ENCODE measurements at regions not wholly inside any gene's neighbourhood (a gene's known extent, or its start where the extent isn't known, plus 50 kb on each side); places are given as distances from the start of the nearest gene placed in this dataset.

DNA sequence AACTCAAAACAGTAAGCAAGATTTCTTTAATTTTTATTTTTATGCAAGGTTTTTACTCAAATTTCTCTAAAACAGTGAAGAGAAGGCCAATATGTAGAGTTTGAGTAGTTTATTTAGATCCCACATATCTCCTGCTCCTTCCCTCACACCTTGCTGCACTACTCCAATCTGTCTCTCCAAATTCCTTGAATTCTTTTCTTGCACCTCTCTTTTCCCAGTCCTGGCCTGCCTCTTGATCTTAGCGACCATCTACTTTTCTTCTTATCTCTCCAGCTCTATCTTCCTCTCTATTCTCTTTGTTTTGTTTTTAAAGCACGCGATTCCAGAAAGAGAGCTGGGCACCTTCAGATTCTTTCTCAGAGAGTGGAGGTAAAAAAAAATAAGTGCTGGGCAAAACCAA is 86.7 kb upstream of the KCNQ5 start:
- no peak overlapping the region for H3K14ac ChIP-seq (ENCODE audit: low read length)
- no peak overlapping the region for H4K8ac ChIP-seq (ENCODE audit: low read depth, low read length)
- no peak overlapping the region for H3K4ac ChIP-seq (ENCODE audit: low read length)
- H3K27ac ChIP-seq (replicated peaks; ENCODE audit: low read length): no peak overlapping the region
- H3K27me3 ChIP-seq (ENCODE audit: control insufficient read depth in 3 of 3, insufficient read depth in 3 of 3, low read depth in 1 of 3, low read length in 3 of 3): no peaks in the 10 kb centered on the region
- no peaks in the 10 kb centered on the region for H3K4me1 ChIP-seq (ENCODE audit: control insufficient read depth in 2 of 2, insufficient read depth in 1 of 2, low read depth in 1 of 2, low read length in 2 of 2)
- H3K79me1 ChIP-seq (ENCODE audit: low read depth, low read length): no peaks in the 10 kb centered on the region
- no peak overlapping the region for H2BK15ac ChIP-seq (ENCODE audit: low read length)
- H3K36me3 ChIP-seq (replicated peaks in 1 of 2; ENCODE audit: control insufficient read depth in 2 of 2, insufficient read depth in 2 of 2, low read length in 2 of 2): no peaks in the 10 kb centered on the region
- H3K9me3 ChIP-seq (replicated peaks in 1 of 2; ENCODE audit: control insufficient read depth in 2 of 2, insufficient read depth in 1 of 2, low read depth in 1 of 2, low read length in 2 of 2): peaks cover 0 to 2% of the 10 kb centered on the region in 2 donors
- no peak overlapping the region for H4K91ac ChIP-seq (ENCODE audit: low read depth, low read length, poor library complexity)
- H2BK5ac ChIP-seq (ENCODE audit: low read length): no peak overlapping the region
- no peak overlapping the region for H2BK120ac ChIP-seq (ENCODE audit: low read depth, low read length)
- no peak overlapping the region for H3K4me3 ChIP-seq (ENCODE audit: low read length in 2 of 2)
- H3K4me2 ChIP-seq (ENCODE audit: insufficient read depth, low read length, poor library complexity, severe bottlenecking): no peak overlapping the region
- no peak overlapping the region for H2AK5ac ChIP-seq (ENCODE audit: low read depth, low read length)
- no peak overlapping the region for H2BK12ac ChIP-seq (ENCODE audit: low read length)
- DNase-seq (ENCODE audit: low spot score): no peak
- no peak overlapping the region for H3K18ac ChIP-seq (ENCODE audit: low read length)
- no peak overlapping the region for H2AFZ ChIP-seq (ENCODE audit: low read length)
- no peak overlapping the region for H3K9ac ChIP-seq (ENCODE audit: low read depth, low read length, poor library complexity)
- no peak overlapping the region for H3K23ac ChIP-seq (ENCODE audit: low read depth, low read length, poor library complexity)
- WGBS, 2 donors (ENCODE audit: extremely low coverage in 2 of 2, insufficient read length in 2 of 2, insufficient replicate concordance in 1 of 2): no CpG with 5 or more reads among the region's 3 CpGs

DNA sequence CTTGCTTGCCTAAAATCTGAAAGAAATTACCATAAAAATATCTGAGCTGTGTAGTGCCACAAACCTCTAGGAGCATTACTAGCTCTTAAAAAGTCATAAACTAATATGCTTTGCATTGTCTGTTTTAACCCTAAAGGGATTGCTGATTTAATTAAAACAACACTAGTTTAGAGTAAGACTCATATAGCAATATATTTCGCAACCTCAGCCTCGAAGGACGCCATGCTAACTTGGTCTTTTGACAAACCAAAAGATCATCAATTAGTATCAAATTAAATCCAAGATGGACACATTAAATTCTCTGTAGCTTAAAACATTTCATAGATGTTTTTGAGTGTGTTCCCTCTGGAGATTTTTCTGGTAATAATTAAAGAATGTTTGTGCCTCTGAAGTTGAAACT is 74.8 kb upstream of the KCNQ5 start:
- H2BK120ac ChIP-seq (ENCODE audit: low read depth, low read length): no peak overlapping the region
- H2AK5ac ChIP-seq (ENCODE audit: low read depth, low read length): no peak overlapping the region
- no peaks in the 10 kb centered on the region for H3K36me3 ChIP-seq (replicated peaks in 1 of 2; ENCODE audit: control insufficient read depth in 2 of 2, insufficient read depth in 2 of 2, low read length in 2 of 2)
- no peaks in the 10 kb centered on the region for H3K27me3 ChIP-seq (ENCODE audit: control insufficient read depth in 3 of 3, insufficient read depth in 3 of 3, low read depth in 1 of 3, low read length in 3 of 3)
- no peak overlapping the region for H3K18ac ChIP-seq (ENCODE audit: low read length)
- no peak overlapping the region for H4K91ac ChIP-seq (ENCODE audit: low read depth, low read length, poor library complexity)
- no peak overlapping the region for H3K27ac ChIP-seq (replicated peaks; ENCODE audit: low read length)
- H2AFZ ChIP-seq (ENCODE audit: low read length): no peak overlapping the region
- no peak overlapping the region for H3K4me3 ChIP-seq (ENCODE audit: low read length in 2 of 2)
- WGBS, 2 donors (ENCODE audit: extremely low coverage in 2 of 2, insufficient read length in 2 of 2, insufficient replicate concordance in 1 of 2): no CpG with 5 or more reads among the region's 3 CpGs
- H3K4me1 ChIP-seq (ENCODE audit: control insufficient read depth in 2 of 2, insufficient read depth in 1 of 2, low read depth in 1 of 2, low read length in 2 of 2): peaks cover 0 to 1% of the 10 kb centered on the region in 2 donors
- H2BK5ac ChIP-seq (ENCODE audit: low read length): no peak overlapping the region
- no peak overlapping the region for H2BK12ac ChIP-seq (ENCODE audit: low read length)
- H2BK15ac ChIP-seq (ENCODE audit: low read length): no peak overlapping the region
- H3K4ac ChIP-seq (ENCODE audit: low read length): no peak overlapping the region
- no peak for DNase-seq (ENCODE audit: low spot score)
- H3K79me1 ChIP-seq (ENCODE audit: low read depth, low read length): no peaks in the 10 kb centered on the region
- no peak overlapping the region for H3K4me2 ChIP-seq (ENCODE audit: insufficient read depth, low read length, poor library complexity, severe bottlenecking)
- no peak overlapping the region for H3K14ac ChIP-seq (ENCODE audit: low read length)
- peaks cover 0 to 4% of the 10 kb centered on the region in 2 donors for H3K9me3 ChIP-seq (replicated peaks in 1 of 2; ENCODE audit: control insufficient read depth in 2 of 2, insufficient read depth in 1 of 2, low read depth in 1 of 2, low read length in 2 of 2)
- H4K8ac ChIP-seq (ENCODE audit: low read depth, low read length): no peak overlapping the region
- no peak overlapping the region for H3K23ac ChIP-seq (ENCODE audit: low read depth, low read length, poor library complexity)
- H3K9ac ChIP-seq (ENCODE audit: low read depth, low read length, poor library complexity): no peak overlapping the region

DNA sequence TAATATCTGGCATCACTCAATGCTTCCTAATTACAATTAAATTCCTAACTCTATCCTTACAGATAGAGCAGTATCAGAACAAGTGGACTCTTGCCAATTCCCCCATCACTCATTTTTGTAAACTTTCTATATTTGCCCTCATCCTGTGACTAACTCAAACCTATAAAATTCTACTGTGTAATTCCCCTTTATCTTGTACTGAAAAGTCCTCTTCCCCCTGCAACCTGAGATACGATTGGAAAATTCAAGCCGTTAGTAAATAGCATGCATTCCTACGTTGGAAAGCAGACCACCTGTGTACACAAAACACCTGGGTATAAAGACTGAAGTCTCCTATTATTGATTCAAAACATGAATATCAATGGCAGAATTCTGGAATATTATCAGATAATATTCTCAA is 70.4 kb upstream of the KCNQ5 start:
- no peaks in the 10 kb centered on the region for H3K27me3 ChIP-seq (ENCODE audit: control insufficient read depth in 3 of 3, insufficient read depth in 3 of 3, low read depth in 1 of 3, low read length in 3 of 3)
- H2BK12ac ChIP-seq (ENCODE audit: low read length): no peak overlapping the region
- no peak overlapping the region for H3K4me2 ChIP-seq (ENCODE audit: insufficient read depth, low read length, poor library complexity, severe bottlenecking)
- H4K8ac ChIP-seq (ENCODE audit: low read depth, low read length): no peak overlapping the region
- no peak overlapping the region for H3K4ac ChIP-seq (ENCODE audit: low read length)
- no peak overlapping the region for H4K91ac ChIP-seq (ENCODE audit: low read depth, low read length, poor library complexity)
- H2AFZ ChIP-seq (ENCODE audit: low read length): no peak overlapping the region
- no peak overlapping the region for H2BK15ac ChIP-seq (ENCODE audit: low read length)
- no peak overlapping the region for H3K9ac ChIP-seq (ENCODE audit: low read depth, low read length, poor library complexity)
- H3K23ac ChIP-seq (ENCODE audit: low read depth, low read length, poor library complexity): no peak overlapping the region
- H3K4me1 ChIP-seq (ENCODE audit: control insufficient read depth in 2 of 2, insufficient read depth in 1 of 2, low read depth in 1 of 2, low read length in 2 of 2): peaks cover 2 to 30% of the 10 kb centered on the region in 2 donors
- H3K18ac ChIP-seq (ENCODE audit: low read length): no peak overlapping the region
- no peak overlapping the region for H3K27ac ChIP-seq (replicated peaks; ENCODE audit: low read length)
- H2BK5ac ChIP-seq (ENCODE audit: low read length): no peak overlapping the region
- H3K9me3 ChIP-seq (replicated peaks in 1 of 2; ENCODE audit: control insufficient read depth in 2 of 2, insufficient read depth in 1 of 2, low read depth in 1 of 2, low read length in 2 of 2): no peaks in the 10 kb centered on the region
- no peak overlapping the region for H3K14ac ChIP-seq (ENCODE audit: low read length)
- no peaks in the 10 kb centered on the region for H3K36me3 ChIP-seq (replicated peaks in 1 of 2; ENCODE audit: control insufficient read depth in 2 of 2, insufficient read depth in 2 of 2, low read length in 2 of 2)
- no CpG with 5 or more reads among the region's 3 CpGs for WGBS, 2 donors (ENCODE audit: extremely low coverage in 2 of 2, insufficient read length in 2 of 2, insufficient replicate concordance in 1 of 2)
- H3K79me1 ChIP-seq (ENCODE audit: low read depth, low read length): no peaks in the 10 kb centered on the region
- no peak for DNase-seq (ENCODE audit: low spot score)
- no peak overlapping the region for H3K4me3 ChIP-seq (ENCODE audit: low read length in 2 of 2)
- H2AK5ac ChIP-seq (ENCODE audit: low read depth, low read length): no peak overlapping the region
- H2BK120ac ChIP-seq (ENCODE audit: low read depth, low read length): no peak overlapping the region

DNA sequence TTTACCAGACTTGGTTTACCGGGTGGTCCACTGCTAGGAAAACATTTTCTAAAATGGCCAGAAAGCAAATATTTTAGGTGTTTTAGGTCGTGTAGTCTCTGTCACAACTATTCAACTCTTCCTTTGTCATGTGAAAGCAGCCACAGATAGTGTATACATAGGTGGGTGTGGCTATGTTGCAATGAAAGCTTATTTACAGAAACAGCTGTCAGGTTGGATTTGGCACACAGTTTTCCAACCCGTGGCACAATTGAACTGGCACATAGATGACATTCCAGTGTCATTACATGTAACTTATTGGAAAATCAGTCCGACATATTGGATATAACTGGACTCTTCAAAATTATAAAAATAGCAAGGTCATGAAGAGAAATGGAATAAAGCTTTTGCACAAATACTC is 68.9 kb upstream of the KCNQ5 start:
- Histone ChIP-seq H3K23ac (ENCODE audit: low read depth, low read length, poor library complexity) (no peak overlapping the region), H3K4me2 (ENCODE audit: insufficient read depth, low read length, poor library complexity, severe bottlenecking) (no peak overlapping the region), H3K14ac (ENCODE audit: low read length) (no peak overlapping the region), H3K9ac (ENCODE audit: low read depth, low read length, poor library complexity) (no peak overlapping the region), H3K79me1 (ENCODE audit: low read depth, low read length) (no peaks in the 10 kb centered on the region), H2BK5ac (ENCODE audit: low read length) (no peak overlapping the region), H4K8ac (ENCODE audit: low read depth, low read length) (no peak overlapping the region), H2BK120ac (ENCODE audit: low read depth, low read length) (no peak overlapping the region), H3K4me1 (ENCODE audit: control insufficient read depth in 2 of 2, insufficient read depth in 1 of 2, low read depth in 1 of 2, low read length in 2 of 2) (peaks cover 2 to 30% of the 10 kb centered on the region in 2 donors), H2BK15ac (ENCODE audit: low read length) (no peak overlapping the region), H3K36me3 (replicated peaks in 1 of 2; ENCODE audit: control insufficient read depth in 2 of 2, insufficient read depth in 2 of 2, low read length in 2 of 2) (no peaks in the 10 kb centered on the region), H3K27me3 (ENCODE audit: control insufficient read depth in 3 of 3, insufficient read depth in 3 of 3, low read depth in 1 of 3, low read length in 3 of 3) (no peaks in the 10 kb centered on the region), H3K4ac (ENCODE audit: low read length) (no peak overlapping the region), H2BK12ac (ENCODE audit: low read length) (no peak overlapping the region), H3K9me3 (replicated peaks in 1 of 2; ENCODE audit: control insufficient read depth in 2 of 2, insufficient read depth in 1 of 2, low read depth in 1 of 2, low read length in 2 of 2) (no peaks in the 10 kb centered on the region), H3K4me3 (ENCODE audit: low read length in 2 of 2) (no peak overlapping the region), H3K27ac (replicated peaks; ENCODE audit: low read length) (no peak overlapping the region), H2AFZ (ENCODE audit: low read length) (no peak overlapping the region), H3K18ac (ENCODE audit: low read length) (no peak overlapping the region), H4K91ac (ENCODE audit: low read depth, low read length, poor library complexity) (no peak overlapping the region), H2AK5ac (ENCODE audit: low read depth, low read length) (no peak overlapping the region)
- DNase-seq (ENCODE audit: low spot score): no peak
- WGBS, 2 donors (ENCODE audit: extremely low coverage in 2 of 2, insufficient read length in 2 of 2, insufficient replicate concordance in 1 of 2): no CpG with 5 or more reads among the region's 4 CpGs
